ENCODE measurements at regions not wholly inside any gene's neighbourhood (a gene's known extent, or its start where the extent isn't known, plus 50 kb on each side); places are given as distances from the start of the nearest gene placed in this dataset.

DNA sequence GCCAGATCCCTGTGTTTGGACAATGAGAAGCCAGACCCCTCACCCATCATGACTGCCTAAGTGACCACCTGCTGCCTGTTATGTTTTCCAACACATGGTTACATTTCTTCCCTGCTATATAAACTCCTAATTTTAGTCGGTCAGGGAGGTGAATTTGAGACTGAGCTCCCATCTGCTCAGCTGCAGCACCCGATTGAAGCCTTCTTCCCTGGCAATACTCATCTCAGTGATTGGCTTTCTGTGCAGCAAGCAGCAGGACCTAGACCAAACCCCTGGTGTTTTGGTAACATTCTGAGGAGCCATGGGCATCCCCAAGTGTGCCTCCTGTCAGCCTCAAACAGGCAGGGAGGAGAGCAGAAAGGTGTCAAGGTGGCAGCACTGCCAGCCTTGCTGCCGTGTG is 141.2 kb downstream of the CD8B2 start:
- Mint-ChIP-seq H3K27ac (no peak overlapping the region), H3K4me3 (no peak overlapping the region), H3K4me1 (ENCODE audit: unreplicated experiment) (no peaks in the 10 kb centered on the region), H3K36me3 (no peaks in the 10 kb centered on the region), H3K27me3 (peaks cover 7% of the 10 kb centered on the region), H3K9me3 (no peaks in the 10 kb centered on the region)
- no peak for DNase-seq (ENCODE audit: extremely low spot score, unreplicated experiment)
- TF ChIP-seq, protein P1, sequence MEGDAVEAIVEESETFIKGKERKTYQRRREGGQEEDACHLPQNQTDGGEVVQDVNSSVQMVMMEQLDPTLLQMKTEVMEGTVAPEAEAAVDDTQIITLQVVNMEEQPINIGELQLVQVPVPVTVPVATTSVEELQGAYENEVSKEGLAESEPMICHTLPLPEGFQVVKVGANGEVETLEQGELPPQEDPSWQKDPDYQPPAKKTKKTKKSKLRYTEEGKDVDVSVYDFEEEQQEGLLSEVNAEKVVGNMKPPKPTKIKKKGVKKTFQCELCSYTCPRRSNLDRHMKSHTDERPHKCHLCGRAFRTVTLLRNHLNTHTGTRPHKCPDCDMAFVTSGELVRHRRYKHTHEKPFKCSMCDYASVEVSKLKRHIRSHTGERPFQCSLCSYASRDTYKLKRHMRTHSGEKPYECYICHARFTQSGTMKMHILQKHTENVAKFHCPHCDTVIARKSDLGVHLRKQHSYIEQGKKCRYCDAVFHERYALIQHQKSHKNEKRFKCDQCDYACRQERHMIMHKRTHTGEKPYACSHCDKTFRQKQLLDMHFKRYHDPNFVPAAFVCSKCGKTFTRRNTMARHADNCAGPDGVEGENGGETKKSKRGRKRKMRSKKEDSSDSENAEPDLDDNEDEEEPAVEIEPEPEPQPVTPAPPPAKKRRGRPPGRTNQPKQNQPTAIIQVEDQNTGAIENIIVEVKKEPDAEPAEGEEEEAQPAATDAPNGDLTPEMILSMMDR (conservative IDR thresholded peaks at IDR 0.05), result no peak

- no peaks in the 10 kb centered on the region for H3K4me1 Mint-ChIP-seq (ENCODE audit: unreplicated experiment)
- no peaks in the 10 kb centered on the region for H3K36me3 Mint-ChIP-seq
- peaks cover 2% of the 10 kb centered on the region for H3K27me3 Mint-ChIP-seq
- no peaks in the 10 kb centered on the region for H3K9me3 Mint-ChIP-seq
- H3K27ac Mint-ChIP-seq, result no peak overlapping the region
- H3K4me3 Mint-ChIP-seq, result no peak overlapping the region
- no peak for DNase-seq (ENCODE audit: extremely low spot score, unreplicated experiment)
- TF ChIP-seq, protein P1 (conservative IDR thresholded peaks at IDR 0.05), result no peak
Measured at GRCh38 chr2:106629981-106630380, 142.8 kb downstream of the CD8B2 start.

DNA sequence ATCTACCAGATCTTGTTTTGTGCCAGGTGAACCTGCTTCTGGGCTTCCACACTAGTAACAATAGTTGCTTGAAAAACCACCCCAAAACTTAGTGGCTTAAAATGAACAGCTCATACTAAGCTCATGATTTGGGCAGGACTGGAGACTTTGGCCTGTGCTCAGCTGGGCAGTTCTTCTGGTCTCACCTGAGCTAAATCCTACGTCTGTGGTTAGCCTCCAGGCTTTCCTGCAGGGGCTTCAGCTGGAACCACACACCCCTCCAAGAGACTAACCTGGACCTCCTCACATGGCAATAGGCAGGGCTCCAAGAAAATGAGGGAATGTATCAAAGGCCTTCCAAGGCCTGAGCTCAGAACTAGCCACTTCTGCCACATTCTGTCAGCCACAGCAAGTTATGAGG is 144.1 kb downstream of the CD8B2 start:
- no peak for DNase-seq (ENCODE audit: extremely low spot score, unreplicated experiment)
- no peak overlapping the region for H3K4me3 Mint-ChIP-seq
- H3K9me3 Mint-ChIP-seq, result no peaks in the 10 kb centered on the region
- peaks cover 2% of the 10 kb centered on the region for H3K27me3 Mint-ChIP-seq
- no peaks in the 10 kb centered on the region for H3K36me3 Mint-ChIP-seq
- no peaks in the 10 kb centered on the region for H3K4me1 Mint-ChIP-seq (ENCODE audit: unreplicated experiment)
- TF ChIP-seq, protein P1 (conservative IDR thresholded peaks at IDR 0.05), result no peak
- H3K27ac Mint-ChIP-seq, result no peak overlapping the region

GRCh38 chr2:106638043-106638442 is 150.9 kb downstream of the CD8B2 start:
- Mint-ChIP-seq H3K9me3 (no peaks in the 10 kb centered on the region), H3K36me3 (no peaks in the 10 kb centered on the region), H3K27ac (no peak overlapping the region), H3K27me3 (peaks cover 2% of the 10 kb centered on the region), H3K4me3 (no peak overlapping the region), H3K4me1 (ENCODE audit: unreplicated experiment) (peaks cover 13% of the 10 kb centered on the region)
- TF ChIP-seq, protein P1 (conservative IDR thresholded peaks at IDR 0.05), result peak; percentile 81
- DNase-seq (ENCODE audit: extremely low spot score, unreplicated experiment), result no peak

DNA sequence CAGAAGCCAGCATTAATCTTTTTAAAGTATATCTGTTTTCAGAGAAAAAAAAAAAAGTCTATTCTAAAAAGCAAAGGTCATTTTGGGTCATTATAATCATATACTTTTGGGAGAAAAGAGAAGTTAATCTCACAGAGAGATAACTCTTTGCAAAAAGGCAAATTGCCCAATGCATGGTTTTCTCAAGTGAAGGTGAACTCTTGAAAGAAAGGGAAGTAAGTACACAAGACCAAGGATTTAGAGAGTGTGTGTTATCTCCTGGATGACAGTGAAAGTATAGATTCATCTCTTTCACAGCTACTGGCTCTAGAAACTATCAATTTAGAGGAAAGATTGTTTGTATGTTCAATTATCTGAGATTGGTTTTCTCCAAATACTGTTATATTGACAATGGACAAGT is 151.4 kb downstream of the CD8B2 start:
- DNase-seq (ENCODE audit: extremely low spot score, unreplicated experiment), result no peak
- no peak overlapping the region for H3K27ac Mint-ChIP-seq
- H3K4me1 Mint-ChIP-seq (ENCODE audit: unreplicated experiment), result peaks cover 13% of the 10 kb centered on the region
- H3K4me3 Mint-ChIP-seq, result no peak overlapping the region
- peaks cover 2% of the 10 kb centered on the region for H3K27me3 Mint-ChIP-seq
- no peaks in the 10 kb centered on the region for H3K36me3 Mint-ChIP-seq
- no peaks in the 10 kb centered on the region for H3K9me3 Mint-ChIP-seq
- TF ChIP-seq, protein P1 (conservative IDR thresholded peaks at IDR 0.05), result no peak

DNA sequence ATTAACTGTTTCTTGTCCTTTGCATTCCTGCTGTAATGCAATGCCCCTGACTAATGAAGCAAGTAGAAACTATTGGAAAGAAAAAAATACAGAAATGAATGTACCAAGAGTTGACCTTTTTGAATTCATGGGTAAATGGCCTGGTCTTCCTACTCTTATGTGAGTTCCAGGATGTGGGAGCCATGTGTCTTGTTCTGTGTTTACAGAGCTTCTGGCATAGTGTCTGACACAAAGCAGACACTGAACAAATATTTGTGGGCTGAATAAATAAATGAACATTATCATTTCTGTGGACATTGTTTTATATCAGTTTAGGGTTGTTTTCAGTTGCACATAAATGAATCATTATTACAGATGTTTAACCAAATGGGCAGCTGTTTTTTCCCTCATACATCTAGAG is 155.5 kb downstream of the CD8B2 start:
- Mint-ChIP-seq H3K4me1 (ENCODE audit: unreplicated experiment) (peaks cover 13% of the 10 kb centered on the region), H3K27me3 (peaks cover 9% of the 10 kb centered on the region), H3K9me3 (no peaks in the 10 kb centered on the region), H3K36me3 (no peaks in the 10 kb centered on the region), H3K4me3 (no peak overlapping the region), H3K27ac (no peak overlapping the region)
- TF ChIP-seq, protein P1 (conservative IDR thresholded peaks at IDR 0.05), result no peak
- DNase-seq (ENCODE audit: extremely low spot score, unreplicated experiment), result no peak
